Islet precursor cell (in vitro differentiated cells): ENCODE measurements at regions not wholly inside any gene's neighbourhood (a gene's known extent, or its start where the extent isn't known, plus 50 kb on each side); places are given as distances from the start of the nearest gene placed in this dataset.
"Not testable (repeated sequence)": the region's sequence is repeated elsewhere in the genome, so short reads cannot be mapped to it uniquely, and the experiment has no call there.

Experiments used
- DNase-seq: peaks from one replicate; pipeline ENCODE4 v3.0.0-alpha.2; 2018

- DNase-seq, result no peak
Observed at GRCh38 chr11:24407733-24408132, 89.1 kb upstream of the LUZP2 start.

- DNase-seq, result no peak
Observed at GRCh38 chr11:24408202-24408601, 88.7 kb upstream of the LUZP2 start.

GRCh38 chr11:24411791-24412190 is 85.1 kb upstream of the LUZP2 start:
- DNase-seq, result no peak

- DNase-seq, result no peak
Observed at GRCh38 chr11:24412722-24413121, 84.1 kb upstream of the LUZP2 start.

GRCh38 chr11:24413391-24413790 is 83.5 kb upstream of the LUZP2 start:
- no peak for DNase-seq

GRCh38 chr11:24415955-24416636 is 80.8 kb upstream of the LUZP2 start:
- not testable (repeated sequence) for DNase-seq

GRCh38 chr11:24421766-24422165 is 75.1 kb upstream of the LUZP2 start:
- DNase-seq, result no peak

GRCh38 chr11:24422376-24422775 is 74.5 kb upstream of the LUZP2 start:
- no peak for DNase-seq

GRCh38 chr11:24437123-24437522 is 59.7 kb upstream of the LUZP2 start:
- DNase-seq, result no peak
